Astrocyte of the hippocampus (primary cell): ENCODE measurements at regions not wholly inside any gene's neighbourhood (a gene's known extent, or its start where the extent isn't known, plus 50 kb on each side); places are given as distances from the start of the nearest gene placed in this dataset.
A peak's percentile ranks its signal among the peaks of the same experiment; 100 is the strongest.

Source experiments
- DNase-seq: peaks from one replicate; pipeline ENCODE4 v3.0.0; 2011; ENCODE audit warnings: low read depth, low spot score

- no peak for DNase-seq
These were observed 95.9 kb downstream of the GLUL start for GRCh38 chr1:182295697-182296096.

- no peak for DNase-seq
These were observed 98.4 kb downstream of the GLUL start for GRCh38 chr1:182293119-182293589.

- no peak for DNase-seq
These were observed 99.3 kb downstream of the GLUL start for GRCh38 chr1:182292193-182292741.

GRCh38 chr1:182291584-182292192, 99.9 kb downstream of the GLUL start:
- DNase-seq: no peak

GRCh38 chr1:182288749-182289604, 102.6 kb downstream of the GLUL start:
- DNase-seq: no peak

DNA sequence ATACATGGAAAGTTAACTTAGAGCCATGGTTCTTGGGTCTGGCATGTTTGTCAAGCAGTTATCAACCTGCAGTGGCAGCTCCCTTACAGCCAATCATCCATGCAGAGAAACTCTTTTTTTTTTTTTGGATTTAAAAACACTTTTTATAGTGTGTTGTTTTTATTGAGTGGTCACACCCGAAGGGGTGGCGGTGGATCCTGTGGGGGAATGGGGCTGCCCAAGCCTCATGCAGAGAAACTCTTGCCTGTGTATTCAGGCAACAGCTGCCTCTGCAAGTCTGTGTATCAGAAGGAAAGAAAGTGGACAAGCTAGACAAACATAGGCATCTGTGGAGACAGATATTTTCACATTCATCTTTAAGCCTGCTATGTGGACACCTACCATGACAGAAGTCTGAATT, 104.8 kb downstream of the GLUL start:
- DNase-seq: no peak

DNA sequence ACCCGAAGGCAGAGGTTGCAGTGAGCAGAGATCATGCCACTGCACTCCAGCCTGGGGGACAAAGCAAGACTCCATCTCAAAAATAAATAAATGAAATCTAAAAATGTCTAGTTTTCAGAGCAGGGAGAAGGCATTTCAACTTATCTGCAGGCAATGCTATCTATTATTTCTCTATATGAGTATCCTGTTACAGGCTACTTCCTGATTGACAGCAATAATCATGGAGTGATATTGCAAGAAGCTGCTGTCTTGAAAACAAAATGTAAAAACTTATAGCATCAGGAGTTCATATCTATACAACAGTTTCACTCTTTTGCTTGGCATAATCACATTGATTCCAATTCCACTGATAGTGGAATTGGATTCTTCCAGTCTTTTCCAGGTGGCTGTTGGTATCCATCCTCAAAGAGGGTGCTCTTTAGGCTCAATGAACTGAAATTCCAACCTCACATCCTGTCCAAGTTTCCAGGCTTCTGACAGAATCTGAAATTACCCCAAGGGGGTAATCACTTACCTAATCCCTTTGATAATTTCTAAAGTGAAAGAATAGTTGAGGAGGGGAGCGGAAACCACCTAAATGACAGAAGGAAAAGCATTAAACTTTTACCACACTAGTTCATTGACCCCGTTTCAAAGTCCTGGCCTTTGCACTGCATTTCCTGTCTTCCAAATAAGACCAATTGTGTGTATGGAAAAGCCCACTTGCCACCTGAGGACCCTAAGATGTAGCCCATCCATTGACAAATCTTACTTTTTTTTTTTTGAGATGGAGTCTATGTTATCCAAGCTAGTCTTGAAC, 107.6 kb downstream of the GLUL start:
- no peak for DNase-seq

GRCh38 chr1:182281541-182281940, 110.0 kb downstream of the GLUL start:
- DNase-seq: no peak

DNA sequence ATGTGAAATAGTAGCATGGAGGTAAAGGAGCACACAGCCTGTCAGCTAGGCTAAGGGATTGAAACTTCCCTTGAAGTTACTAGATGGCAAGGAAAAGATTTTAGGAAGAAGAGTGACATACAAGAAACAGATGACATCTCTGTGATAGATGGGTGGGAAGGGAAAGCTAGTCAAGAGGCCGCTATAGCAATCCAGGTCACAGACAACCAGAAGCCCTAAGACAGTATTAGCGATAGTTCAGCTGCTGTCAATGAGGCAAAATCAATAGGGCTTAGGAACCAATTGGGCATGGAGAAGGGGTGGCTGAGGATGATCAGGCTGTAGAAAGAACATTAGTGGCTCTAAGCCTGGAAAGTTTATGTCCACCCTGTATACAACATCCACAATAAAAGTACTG, 111.1 kb downstream of the GLUL start:
- DNase-seq: no peak

DNA sequence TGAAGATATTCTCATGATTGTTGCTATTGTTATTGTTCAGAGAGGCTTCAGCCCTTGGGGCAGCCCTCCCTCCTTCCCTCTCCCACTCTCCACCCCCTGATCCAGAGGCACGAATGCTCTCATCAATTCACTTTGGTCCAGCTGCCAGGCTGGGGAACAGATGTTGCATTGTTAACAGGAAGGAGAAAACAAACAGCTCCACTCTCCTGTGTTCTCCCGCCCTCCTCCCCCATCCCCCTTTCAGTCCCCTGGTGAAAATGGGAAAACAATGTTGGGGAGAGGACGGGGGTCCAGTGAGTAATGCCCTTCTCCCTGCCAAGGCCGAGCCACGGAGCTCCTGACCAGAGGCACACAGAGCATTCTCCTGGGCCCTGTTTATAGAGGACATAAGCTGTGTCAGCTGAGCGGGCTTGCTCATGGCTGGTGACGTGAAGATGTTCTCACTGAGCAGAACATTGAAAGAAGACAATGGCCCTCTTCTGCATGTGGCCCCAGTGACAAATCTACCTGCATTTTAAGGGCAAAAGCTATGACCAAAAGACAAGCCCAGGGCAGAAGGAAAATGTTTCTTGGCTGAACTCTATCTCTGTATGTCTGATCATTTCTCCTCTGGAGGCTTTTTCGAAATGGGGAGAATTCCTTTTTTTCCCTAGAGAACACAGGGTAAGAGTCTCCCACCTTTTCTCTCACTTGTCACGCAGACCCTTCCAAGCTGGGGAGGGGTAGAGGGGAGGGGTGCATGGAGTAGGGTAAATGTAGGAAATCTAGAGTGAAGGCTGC, 111.7 kb downstream of the GLUL start:
- DNase-seq: peak; percentile 36

DNA sequence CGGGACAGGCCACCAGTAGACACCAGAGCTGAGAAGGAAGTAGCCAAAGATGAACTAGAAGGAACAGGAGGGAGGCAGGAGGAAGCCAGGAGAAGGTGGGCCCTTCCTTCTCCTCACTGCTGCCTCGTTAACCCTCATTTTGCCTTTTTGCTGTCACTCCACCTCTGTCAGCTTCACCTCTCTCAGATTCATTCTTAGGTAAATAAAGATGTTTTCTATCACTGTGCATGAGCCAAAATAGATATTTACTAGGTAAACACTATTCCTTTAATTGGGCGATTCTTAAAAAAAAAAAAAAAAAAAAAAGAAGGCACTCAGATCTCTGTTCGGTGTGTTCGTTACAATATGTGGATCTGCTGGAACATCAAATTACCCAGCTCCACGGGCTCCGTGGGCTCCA, 112.3 kb downstream of the GLUL start:
- DNase-seq: no peak

DNA sequence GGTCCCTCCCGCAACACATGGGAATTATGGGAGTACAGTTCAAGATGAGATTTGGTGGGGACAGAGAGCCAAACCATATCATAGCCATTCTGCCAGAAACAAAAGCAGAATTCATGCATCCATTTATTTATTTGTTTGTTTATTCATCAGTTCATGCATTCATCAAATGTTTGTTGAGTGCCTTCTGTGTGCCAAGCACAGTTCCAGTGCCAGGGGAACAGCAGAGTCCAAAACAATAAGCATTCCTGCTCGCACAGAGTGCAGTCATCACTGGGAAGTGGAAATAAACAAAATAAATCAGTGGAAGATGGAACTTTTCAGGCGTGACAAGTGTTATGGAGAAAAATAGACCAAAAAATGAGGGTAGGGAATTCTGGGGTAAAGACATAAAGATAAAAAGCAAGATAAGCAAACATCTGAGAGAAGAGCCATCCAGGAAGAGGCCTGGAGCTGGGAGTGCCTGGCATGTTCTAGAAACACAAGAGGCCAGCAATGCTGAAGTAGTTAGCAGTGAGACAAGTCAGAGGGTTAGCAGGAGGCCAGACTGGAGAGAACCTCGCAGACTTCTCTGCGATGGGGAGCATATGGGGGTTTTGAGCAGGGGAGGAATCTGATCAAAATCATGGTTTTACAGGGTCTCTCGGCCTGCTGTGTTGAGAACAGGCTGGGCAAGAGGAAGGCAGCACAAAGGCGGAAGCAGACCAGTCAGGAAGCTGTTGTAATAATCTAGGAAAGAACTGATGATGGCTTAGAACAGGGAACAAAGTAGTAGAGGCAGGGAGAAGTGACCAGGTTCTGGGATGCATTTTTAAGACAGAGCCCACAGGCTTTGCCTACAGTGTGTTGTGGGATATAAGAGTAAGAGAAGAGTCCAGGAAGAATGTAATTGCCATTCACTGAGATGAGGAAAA, 113.2 kb downstream of the GLUL start:
- no peak for DNase-seq

- DNase-seq: no peak
These were observed 116.3 kb downstream of the GLUL start for GRCh38 chr1:182275271-182275670.

DNA sequence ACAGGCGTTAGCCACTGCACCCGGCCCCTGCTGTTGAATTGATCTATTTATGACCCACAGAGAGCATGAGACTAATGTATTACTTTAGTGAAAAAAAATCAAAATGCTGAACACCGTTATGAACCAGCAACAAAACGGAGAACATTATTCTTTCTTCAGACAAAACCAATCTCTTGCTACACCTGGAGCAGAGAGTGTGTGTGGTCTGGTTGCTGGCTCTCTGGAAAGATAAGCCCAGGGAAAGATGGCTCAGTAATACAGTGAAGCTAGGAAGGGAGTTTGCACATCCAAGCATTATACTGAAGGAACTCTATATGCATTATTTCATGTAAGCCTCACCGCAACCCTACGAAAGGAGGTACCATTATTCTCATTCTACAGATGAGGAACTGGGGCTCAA, 117.0 kb downstream of the GLUL start:
- no peak for DNase-seq

- DNase-seq: no peak
These were observed 120.9 kb downstream of the GLUL start for GRCh38 chr1:182270731-182271130.

GRCh38 chr1:182269097-182269496, 122.5 kb downstream of the GLUL start:
- no peak for DNase-seq

GRCh38 chr1:182268669-182269068, 122.9 kb downstream of the GLUL start:
- DNase-seq: no peak

DNA sequence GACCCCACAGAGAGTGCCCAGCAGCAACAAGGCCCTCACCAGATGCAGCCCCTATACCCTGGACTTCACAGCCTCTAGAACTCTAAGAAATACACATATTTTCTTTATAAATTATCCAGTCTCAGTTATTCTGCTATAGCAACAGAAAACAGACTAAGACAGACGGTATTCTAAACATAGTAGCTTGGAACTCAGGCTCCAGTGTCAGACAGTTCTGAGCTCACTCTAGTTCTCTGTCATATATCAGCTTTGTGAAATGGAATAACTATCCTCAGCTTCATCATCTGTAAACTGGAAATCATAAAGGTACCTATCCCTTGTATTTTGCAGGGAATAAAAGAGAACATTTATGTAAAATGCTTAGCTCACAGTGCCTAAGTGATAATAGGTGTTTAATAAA, 127.4 kb downstream of the GLUL start:
- no peak for DNase-seq

DNA sequence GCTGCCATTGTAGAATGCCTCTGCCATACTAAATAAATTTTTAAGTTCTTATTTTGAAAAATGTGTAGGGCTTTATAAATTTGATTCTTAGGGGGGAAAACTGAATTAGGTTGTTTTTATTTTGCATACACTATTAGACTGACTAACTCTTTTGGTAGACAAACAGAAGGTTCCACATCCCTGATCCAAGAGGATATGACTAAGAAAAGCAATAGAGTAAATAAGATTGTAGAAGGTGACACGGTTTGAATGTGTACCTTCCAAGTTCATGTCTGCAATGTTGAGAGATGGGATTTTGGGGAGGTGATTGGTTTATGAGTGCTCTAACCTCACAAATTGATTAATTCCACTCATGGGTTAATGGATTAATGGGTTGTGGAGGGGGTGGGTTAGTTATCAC, 127.9 kb downstream of the GLUL start:
- no peak for DNase-seq

DNA sequence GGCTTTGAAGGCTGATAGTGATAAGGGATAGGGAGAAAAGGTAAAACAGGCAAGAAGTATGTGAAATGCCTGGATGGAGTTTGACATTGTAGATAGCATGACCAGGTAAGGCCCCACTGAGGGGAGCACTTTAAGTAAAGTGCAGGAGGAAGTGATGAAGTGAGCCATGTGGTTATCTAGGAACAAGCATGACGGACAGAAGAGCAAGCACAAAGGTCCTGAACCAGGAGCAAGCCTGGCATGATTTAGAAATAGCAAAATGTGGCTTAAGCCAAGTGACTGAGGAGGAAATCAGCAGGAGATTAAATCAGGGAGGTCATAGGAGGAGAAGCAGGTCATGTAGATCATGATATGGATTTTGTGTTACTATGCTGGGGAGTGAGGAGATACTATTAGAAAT, 129.2 kb downstream of the GLUL start:
- DNase-seq: no peak
